Frontal cortex (tissue), 3 donors: ENCODE measurements at regions not wholly inside any gene's neighbourhood (a gene's known extent, or its start where the extent isn't known, plus 50 kb on each side); places are given as distances from the start of the nearest gene placed in this dataset.

ENCODE experiments used
- DNase-seq, 2 donors: peaks; one replicate each; pipeline ENCODE4 v3.0.0; 2012; ENCODE audit warnings: low spot score in 2 of 2
- FAIRE-seq: peaks from 2 replicates; lab custom pipeline; 2012; peaks lifted over from hg19 to GRCh38; lab: Jason Lieb, UNC
- donor health status: control.
- donor health status: control.
- donor health status: control.

GRCh38 chr14:73783107-73783727, 68.4 kb upstream of the PTGR2 start:
- FAIRE-seq (no peak), DNase-seq (no peak)

- FAIRE-seq: no peak
- no peak for DNase-seq
Observed at GRCh38 chr14:73782623-73783022, 68.4 kb upstream of the PNMA1 start.

GRCh38 chr14:73780896-73781295, 66.7 kb upstream of the PNMA1 start:
- no peak for DNase-seq
- no peak for FAIRE-seq

- no peak for FAIRE-seq
- no peak for DNase-seq
Observed at GRCh38 chr14:73780391-73780790, 66.2 kb upstream of the PNMA1 start.

- FAIRE-seq (no peak), DNase-seq (no peak)
Observed at GRCh38 chr14:73778736-73779135, 64.6 kb upstream of the PNMA1 start.

- FAIRE-seq (no peak), DNase-seq (no peak)
Observed at GRCh38 chr14:73777420-73777819, 63.2 kb upstream of the PNMA1 start.

GRCh38 chr14:73776194-73776537, 62.0 kb upstream of the PNMA1 start:
- FAIRE-seq (no peak), DNase-seq (no peak)

GRCh38 chr14:73775339-73776193, 61.4 kb upstream of the PNMA1 start:
- FAIRE-seq: no peak

GRCh38 chr14:73774671-73775070, 60.5 kb upstream of the PNMA1 start:
- FAIRE-seq (no peak), DNase-seq (no peak)

More at GRCh38 chr14:73775339-73776193, 61.4 kb upstream of the PNMA1 start:
- DNase-seq: no peak

- FAIRE-seq: no peak
- DNase-seq: no peak
Observed at GRCh38 chr14:73774241-73774570, 60.0 kb upstream of the PNMA1 start.

GRCh38 chr14:73773441-73774240, 59.5 kb upstream of the PNMA1 start:
- DNase-seq (no peak), FAIRE-seq (no peak)

GRCh38 chr14:73771848-73772638, 57.9 kb upstream of the PNMA1 start:
- DNase-seq (peak in 1 of 2 donors; percentile 68), FAIRE-seq (no peak)

GRCh38 chr14:73770977-73771847, 57.0 kb upstream of the PNMA1 start:
- FAIRE-seq (no peak), DNase-seq (no peak)

- DNase-seq (no peak), FAIRE-seq (no peak)
Observed at GRCh38 chr14:73768107-73768506, 53.9 kb upstream of the PNMA1 start.

GRCh38 chr14:73764406-73765280, 50.5 kb upstream of the PNMA1 start:
- no peak for FAIRE-seq
- no peak for DNase-seq
